GM12864 (cell line): ENCODE measurements at regions not wholly inside any gene's neighbourhood (a gene's known extent, or its start where the extent isn't known, plus 50 kb on each side); places are given as distances from the start of the nearest gene placed in this dataset.
"Not testable (repeated sequence)": the region's sequence is repeated elsewhere in the genome, so short reads cannot be mapped to it uniquely, and the experiment has no call there.

Experiments used
- DNase-seq: peaks from one replicate; pipeline ENCODE4 v3.0.0-alpha.2; 2011; ENCODE audit warnings: low read depth
- H3K4me3 ChIP-seq: 2 replicates; pipeline ENCODE4 v1.5.1; 2011; ENCODE audit warnings: mild to moderate bottlenecking, low read depth, low read length, control low read depth
- TF ChIP-seq, protein P1 (sequence below): IDR thresholded peaks from 2 replicates; pipeline ENCODE4 v1.5.1; 2011; ENCODE audit warnings: low read depth, mild to moderate bottlenecking, moderate library complexity, low read length, control low read depth, inconsistent platforms; ENCODE audit errors: missing control alignments

DNA sequence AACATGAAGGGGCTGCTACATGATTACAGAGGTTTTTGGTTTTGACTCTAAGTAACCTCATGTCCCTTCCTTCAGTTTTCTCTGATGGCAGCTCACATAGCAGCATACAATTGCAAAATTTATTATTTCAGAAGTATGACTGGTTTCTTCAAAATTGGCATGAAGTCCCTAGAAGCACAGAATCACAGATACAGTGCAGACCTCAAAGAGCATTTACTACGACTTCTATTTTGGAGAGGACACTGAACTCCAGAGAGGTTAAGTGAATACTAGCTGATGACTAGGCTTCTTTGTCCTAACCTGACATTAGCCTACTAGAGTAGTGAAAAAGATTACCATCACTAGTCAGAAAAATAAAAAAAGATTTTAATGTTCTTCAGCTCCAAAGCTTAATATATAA is 664.3 kb downstream of the RFPL4B start:
- TF ChIP-seq, protein P1, sequence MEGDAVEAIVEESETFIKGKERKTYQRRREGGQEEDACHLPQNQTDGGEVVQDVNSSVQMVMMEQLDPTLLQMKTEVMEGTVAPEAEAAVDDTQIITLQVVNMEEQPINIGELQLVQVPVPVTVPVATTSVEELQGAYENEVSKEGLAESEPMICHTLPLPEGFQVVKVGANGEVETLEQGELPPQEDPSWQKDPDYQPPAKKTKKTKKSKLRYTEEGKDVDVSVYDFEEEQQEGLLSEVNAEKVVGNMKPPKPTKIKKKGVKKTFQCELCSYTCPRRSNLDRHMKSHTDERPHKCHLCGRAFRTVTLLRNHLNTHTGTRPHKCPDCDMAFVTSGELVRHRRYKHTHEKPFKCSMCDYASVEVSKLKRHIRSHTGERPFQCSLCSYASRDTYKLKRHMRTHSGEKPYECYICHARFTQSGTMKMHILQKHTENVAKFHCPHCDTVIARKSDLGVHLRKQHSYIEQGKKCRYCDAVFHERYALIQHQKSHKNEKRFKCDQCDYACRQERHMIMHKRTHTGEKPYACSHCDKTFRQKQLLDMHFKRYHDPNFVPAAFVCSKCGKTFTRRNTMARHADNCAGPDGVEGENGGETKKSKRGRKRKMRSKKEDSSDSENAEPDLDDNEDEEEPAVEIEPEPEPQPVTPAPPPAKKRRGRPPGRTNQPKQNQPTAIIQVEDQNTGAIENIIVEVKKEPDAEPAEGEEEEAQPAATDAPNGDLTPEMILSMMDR, result no peak
- DNase-seq, result no peak
- H3K4me3 ChIP-seq, result no peak overlapping the region

DNA sequence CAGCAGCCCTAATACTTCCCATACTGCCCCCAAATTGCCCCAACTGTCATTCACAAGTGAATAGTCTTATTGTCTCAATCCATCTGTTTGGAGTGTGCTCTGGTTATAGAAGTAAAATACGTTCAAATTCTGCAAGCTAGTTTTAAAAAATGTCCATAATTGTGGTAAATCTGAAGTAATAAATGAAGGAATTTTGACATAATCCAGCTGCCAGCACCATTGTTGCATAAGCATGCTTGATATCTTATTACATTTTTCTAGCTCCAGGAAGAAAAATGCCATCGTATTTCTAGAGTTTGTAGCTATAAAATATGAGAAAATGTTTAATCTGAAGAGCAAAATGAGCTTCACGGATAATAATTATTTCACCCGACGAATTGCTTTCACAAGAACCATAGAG is 664.7 kb downstream of the RFPL4B start:
- no peak overlapping the region for H3K4me3 ChIP-seq
- TF ChIP-seq, protein P1, result no peak
- DNase-seq, result no peak

DNA sequence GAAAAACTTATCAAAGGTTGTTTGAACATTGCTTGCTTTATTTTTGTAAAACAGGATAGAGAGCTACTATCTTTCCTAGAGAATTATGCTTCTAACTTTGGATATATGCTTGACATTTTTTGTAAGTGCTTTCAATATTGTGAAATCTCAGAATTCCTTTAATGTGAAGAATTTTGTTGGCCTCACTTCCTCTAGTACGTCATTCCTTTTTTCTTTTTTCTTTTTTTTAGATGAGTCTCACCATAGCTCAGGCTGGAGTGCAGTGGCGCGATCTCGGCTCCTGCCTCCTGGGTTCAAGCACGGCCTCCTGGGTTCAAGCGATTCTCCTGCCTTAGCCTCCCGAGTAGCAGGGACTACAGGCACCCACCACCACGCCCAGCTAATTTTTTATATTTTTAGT is 668.1 kb downstream of the RFPL4B start:
- TF ChIP-seq, protein P1, result no peak
- DNase-seq, result no peak

DNA sequence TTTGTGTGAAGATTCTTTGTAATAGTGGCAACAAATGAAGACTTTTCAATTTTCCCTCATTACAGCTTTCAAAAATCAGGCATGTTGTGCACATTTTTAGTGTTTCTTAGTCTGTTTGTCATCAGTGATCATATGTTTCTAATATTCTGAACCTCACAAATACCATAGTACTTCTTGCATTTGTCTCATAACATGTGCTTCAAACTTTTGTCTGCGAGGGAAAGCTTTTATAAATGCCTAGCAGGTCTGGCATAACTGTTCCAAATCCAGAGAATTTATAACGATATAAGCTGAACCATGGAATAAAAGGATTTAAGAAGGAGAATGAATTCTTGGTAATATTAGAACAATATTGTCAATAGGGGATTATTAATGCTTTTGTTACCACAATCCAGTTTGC is 670.2 kb downstream of the RFPL4B start:
- TF ChIP-seq, protein P1, result no peak
- DNase-seq, result no peak

More for the DNA sequence above, 668.1 kb downstream of the RFPL4B start:
- no peak overlapping the region for H3K4me3 ChIP-seq

DNA sequence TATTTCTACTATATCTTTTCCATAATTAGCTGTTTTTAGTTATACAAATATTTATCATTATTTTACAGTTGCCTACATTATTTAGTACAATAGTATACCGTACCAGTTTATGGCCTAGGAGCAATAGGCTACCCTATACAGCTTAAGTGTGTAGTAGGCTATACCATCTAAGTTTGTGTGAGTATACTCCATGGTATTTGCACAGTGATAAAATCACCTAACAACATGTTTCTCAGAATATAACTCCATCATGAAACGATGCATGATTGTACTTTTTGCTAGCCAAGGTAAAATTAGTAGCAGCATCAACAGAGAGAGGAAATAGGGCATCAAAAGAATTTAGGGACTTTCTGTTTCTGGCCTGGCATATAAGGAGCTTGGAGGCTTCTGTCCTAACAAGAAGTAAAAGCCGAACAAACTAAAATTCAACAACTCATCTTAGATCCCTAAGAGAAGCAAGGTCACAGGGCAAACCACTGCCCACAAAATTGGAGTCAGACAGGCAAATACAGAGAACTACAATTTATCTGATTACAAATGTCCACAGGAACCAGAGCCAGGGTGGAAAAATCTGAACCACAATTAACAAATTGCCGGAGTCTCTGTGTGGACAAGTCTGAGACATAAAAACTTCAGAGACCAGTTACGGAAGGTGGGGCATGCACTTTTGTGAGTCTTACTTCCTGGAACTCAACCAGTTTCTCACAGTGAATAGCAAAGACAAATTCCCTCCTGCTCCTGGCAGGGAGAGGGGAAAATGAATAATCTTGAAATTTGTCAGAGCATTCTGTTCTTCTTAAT is 671.4 kb downstream of the RFPL4B start:
- no peak for DNase-seq
- TF ChIP-seq, protein P1, result no peak
- H3K4me3 ChIP-seq, result no peak overlapping the region

More for the DNA sequence above, 670.2 kb downstream of the RFPL4B start:
- H3K4me3 ChIP-seq, result no peak overlapping the region

DNA sequence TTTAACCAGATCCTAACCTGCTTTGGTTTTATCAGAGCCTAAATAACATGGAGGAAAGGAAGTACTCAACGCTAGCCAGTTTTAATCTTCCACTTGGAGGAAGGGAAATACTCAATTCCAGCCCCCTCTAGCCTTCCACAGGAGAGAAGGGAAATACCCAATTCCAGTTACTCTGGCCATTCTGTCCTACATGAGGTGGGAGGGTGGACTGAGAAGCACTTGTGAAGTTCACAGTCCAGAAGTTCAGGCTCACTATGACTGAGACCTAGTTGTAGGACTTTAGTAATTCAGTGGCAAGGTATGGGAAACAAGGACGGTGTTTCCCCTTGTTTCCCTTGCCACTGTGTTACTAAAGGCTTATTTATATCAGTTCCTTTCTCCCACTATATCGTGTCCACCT is 672.0 kb downstream of the RFPL4B start:
- no peak overlapping the region for H3K4me3 ChIP-seq
- no peak for DNase-seq
- TF ChIP-seq, protein P1, result no peak

DNA sequence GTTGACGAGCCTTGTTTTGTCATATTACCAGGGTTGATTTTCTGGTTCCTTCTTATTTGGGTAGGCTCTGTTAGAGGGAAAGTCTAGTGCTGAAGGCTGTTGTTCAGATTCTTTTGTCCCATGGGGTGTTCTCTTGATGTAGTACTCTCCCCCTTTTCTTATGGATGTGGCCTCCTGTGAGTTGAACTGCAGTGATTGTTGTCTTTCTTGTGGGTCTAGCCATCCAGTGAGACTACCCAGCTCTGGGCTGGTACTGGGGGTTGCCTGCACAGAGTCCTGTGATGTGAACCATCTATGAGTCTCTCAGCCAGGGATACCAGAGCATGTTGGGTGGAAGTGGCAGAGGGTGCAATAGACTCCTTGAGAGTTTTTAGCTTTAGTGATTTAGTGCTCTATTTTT is 680.6 kb downstream of the RFPL4B start:
- DNase-seq, result no peak
- TF ChIP-seq, protein P1, result no peak
- no peak overlapping the region for H3K4me3 ChIP-seq

DNA sequence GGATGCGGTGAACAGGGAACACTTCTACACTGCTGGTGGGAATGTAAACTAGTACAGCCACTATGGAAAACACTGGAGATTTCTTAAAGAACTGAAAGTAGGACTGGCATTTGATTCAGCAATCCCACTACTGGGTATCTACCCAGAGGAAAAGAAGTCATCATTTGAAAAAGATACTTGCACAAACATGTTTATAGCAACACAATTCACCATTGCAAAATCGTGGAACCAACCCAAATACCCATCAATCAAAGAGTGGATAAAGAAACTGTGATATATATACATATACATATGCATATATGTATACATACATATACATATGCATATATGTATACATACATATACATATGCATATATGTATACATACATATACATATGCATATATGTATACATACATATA is 682.0 kb downstream of the RFPL4B start:
- not testable (repeated sequence) for H3K4me3 ChIP-seq, DNase-seq
